Right lobe of liver (tissue), 4 donors: ENCODE measurements at regions not wholly inside any gene's neighbourhood (a gene's known extent, or its start where the extent isn't known, plus 50 kb on each side); places are given as distances from the start of the nearest gene placed in this dataset.

ENCODE experiments used
- CTCF ChIP-seq, 4 donors: fragments of 200-600 bp in 3 of 4; fragments of 450-650 bp in 1 of 4; IDR thresholded peaks; one replicate each; pipeline versions ENCODE4 v1.5.1 to v1.8.0; 2016 to 2022; ENCODE audit warnings: antibody characterized with exemption in 4 of 4, mild to moderate bottlenecking in 2 of 4
- POLR2A ChIP-seq: fragments of 450-650 bp; IDR thresholded peaks from one replicate; pipeline ENCODE4 v1.6.1; 2017; ENCODE audit warnings: antibody characterized with exemption, mild to moderate bottlenecking
- donor health status: DM: no; HTN: no; CAD: no.
- donor health status: DM: no; HTN: no; CAD: no.
- donor health status: DM: no; HTN: yes; CAD: no.

- TF ChIP-seq CTCF (IDR thresholded peaks at IDR 0.05), result no peak
- no peak for TF ChIP-seq POLR2A
These were observed 134.3 kb upstream of the CDH4 start for GRCh38 chr20:61117725-61118124.
